Lower lobe of right lung (tissue), 2 donors: ENCODE measurements at regions not wholly inside any gene's neighbourhood (a gene's known extent, or its start where the extent isn't known, plus 50 kb on each side); places are given as distances from the start of the nearest gene placed in this dataset.

Source experiments
- ATAC-seq, 2 donors: fragments of 200-7000 bp; cut with Tn5 transposase; one replicate each; pipeline ENCODE4 v1.9.1; 2020 to 2022; ENCODE audit warnings: mild to moderate bottlenecking in 2 of 2, moderate library complexity in 2 of 2
- DNase-seq: peaks from one replicate; pipeline ENCODE4 v3.0.0-alpha.2; 2020
- H3K27ac ChIP-seq: fragments of 200-600 bp; one replicate; pipeline ENCODE4 v1.8.0; 2022
- H3K27me3 ChIP-seq: fragments of 200-600 bp; one replicate; pipeline ENCODE4 v1.8.0; 2022; ENCODE audit warnings: low read depth
- H3K36me3 ChIP-seq: fragments of 200-600 bp; one replicate; pipeline ENCODE4 v1.8.0; 2022; ENCODE audit warnings: mild to moderate bottlenecking
- H3K4me1 ChIP-seq: fragments of 200-600 bp; one replicate; pipeline ENCODE4 v1.8.0; 2022
- H3K4me3 ChIP-seq: fragments of 200-600 bp; one replicate; pipeline ENCODE4 v1.8.0; 2022; ENCODE audit warnings: mild to moderate bottlenecking
- H3K9me3 ChIP-seq: fragments of 200-600 bp; one replicate; pipeline ENCODE4 v1.8.0; 2022
- intact Hi-C: fragments of 100-400 bp; cut with DNase I; formaldehyde crosslinking; loops from one replicate; pipeline ENCODE4 v1.11.0; 2022
- TF ChIP-seq, protein P1 (sequence below): fragments of 200-600 bp; IDR thresholded peaks from one replicate; pipeline ENCODE4 v1.8.0; 2022; ENCODE audit warnings: antibody characterized with exemption, mild to moderate bottlenecking
- donor health status: DM: no; HTN: yes; CAD: no; lungs with severe emphysema.

DNA sequence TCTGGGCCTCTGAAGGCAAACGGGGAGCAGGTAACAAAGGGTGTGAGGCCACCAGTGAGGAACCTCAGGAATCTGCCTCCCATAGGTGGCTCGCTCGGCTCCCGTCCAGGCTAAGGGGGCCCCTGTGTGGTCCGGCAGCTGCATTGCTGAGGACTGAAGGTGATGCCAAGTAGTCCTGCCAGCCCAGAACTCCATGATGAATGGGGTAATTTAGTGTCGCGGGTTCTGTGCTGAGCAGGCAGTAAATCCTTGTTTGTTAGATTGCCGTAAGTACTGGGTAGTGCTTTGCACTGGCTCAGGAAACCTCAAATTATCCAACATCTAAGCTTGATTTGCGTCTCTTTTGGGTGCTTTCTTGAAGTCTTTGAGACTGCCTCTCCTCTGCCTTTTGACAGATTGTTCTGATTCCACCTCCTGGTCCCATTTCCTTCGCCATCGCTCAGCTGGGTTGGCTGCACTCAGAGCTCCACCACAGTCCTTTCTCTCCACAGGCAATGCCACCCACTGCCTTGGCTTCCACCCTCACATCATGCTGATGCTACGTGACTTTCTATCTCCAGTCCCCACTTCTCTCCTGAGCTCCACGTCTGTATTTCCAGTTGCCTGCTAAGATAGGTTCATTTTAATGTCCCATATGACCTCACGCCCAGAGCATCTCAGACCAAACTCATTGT is 392.0 kb downstream of the FUT8 start:
- ATAC-seq (no peak), DNase-seq (no peak)
- no peaks in the 10 kb centered on the region for H3K4me1 ChIP-seq
- H3K27ac ChIP-seq, result no peak overlapping the region
- intact Hi-C loops, result no loop called here
- no peaks in the 10 kb centered on the region for H3K36me3 ChIP-seq
- H3K4me3 ChIP-seq, result no peak overlapping the region
- TF ChIP-seq, protein P1, sequence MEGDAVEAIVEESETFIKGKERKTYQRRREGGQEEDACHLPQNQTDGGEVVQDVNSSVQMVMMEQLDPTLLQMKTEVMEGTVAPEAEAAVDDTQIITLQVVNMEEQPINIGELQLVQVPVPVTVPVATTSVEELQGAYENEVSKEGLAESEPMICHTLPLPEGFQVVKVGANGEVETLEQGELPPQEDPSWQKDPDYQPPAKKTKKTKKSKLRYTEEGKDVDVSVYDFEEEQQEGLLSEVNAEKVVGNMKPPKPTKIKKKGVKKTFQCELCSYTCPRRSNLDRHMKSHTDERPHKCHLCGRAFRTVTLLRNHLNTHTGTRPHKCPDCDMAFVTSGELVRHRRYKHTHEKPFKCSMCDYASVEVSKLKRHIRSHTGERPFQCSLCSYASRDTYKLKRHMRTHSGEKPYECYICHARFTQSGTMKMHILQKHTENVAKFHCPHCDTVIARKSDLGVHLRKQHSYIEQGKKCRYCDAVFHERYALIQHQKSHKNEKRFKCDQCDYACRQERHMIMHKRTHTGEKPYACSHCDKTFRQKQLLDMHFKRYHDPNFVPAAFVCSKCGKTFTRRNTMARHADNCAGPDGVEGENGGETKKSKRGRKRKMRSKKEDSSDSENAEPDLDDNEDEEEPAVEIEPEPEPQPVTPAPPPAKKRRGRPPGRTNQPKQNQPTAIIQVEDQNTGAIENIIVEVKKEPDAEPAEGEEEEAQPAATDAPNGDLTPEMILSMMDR, result no peak
- no peaks in the 10 kb centered on the region for H3K27me3 ChIP-seq
- no peaks in the 10 kb centered on the region for H3K9me3 ChIP-seq

- Histone ChIP-seq H3K27ac (no peak overlapping the region), H3K36me3 (no peaks in the 10 kb centered on the region), H3K27me3 (no peaks in the 10 kb centered on the region), H3K4me1 (no peaks in the 10 kb centered on the region), H3K4me3 (no peak overlapping the region), H3K9me3 (no peaks in the 10 kb centered on the region)
- intact Hi-C loops, result no loop called here
- TF ChIP-seq, protein P1, result no peak
- ATAC-seq, result no peak
- DNase-seq, result no peak
Observed at GRCh38 chr14:65805113-65805473, 392.6 kb downstream of the FUT8 start.

DNA sequence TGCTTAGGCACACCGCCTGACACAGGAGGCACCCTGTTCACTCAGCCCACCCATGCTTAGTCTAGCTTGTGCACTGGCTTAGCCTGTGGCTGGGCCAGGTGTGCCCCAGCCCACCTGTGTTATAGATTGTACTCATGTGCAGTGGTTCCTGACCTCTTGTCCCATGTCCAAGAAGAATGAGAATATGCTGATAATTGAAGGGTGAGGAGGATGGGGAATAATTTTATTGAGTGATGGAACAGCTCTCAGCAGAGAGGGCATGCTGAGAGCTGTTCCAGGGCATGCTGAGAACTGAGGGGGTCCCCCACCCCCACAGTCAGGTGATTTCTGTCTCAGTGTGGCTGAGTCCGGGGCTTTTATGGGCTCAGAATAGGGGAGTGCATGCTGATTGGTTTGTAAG is 395.9 kb downstream of the FUT8 start:
- ATAC-seq (no peak), DNase-seq (no peak)
- Histone ChIP-seq H3K9me3 (no peaks in the 10 kb centered on the region), H3K27me3 (no peaks in the 10 kb centered on the region), H3K4me1 (no peaks in the 10 kb centered on the region), H3K27ac (no peak overlapping the region), H3K36me3 (no peaks in the 10 kb centered on the region), H3K4me3 (no peak overlapping the region)
- intact Hi-C loops, result no loop called here
- TF ChIP-seq, protein P1, result no peak

GRCh38 chr14:65810322-65810721 is 397.8 kb downstream of the FUT8 start:
- no peaks in the 10 kb centered on the region for H3K9me3 ChIP-seq
- TF ChIP-seq, protein P1, result no peak
- H3K27me3 ChIP-seq, result no peaks in the 10 kb centered on the region
- no peak overlapping the region for H3K4me3 ChIP-seq
- DNase-seq, result no peak
- H3K27ac ChIP-seq, result no peak overlapping the region
- intact Hi-C loops, result no loop called here
- H3K4me1 ChIP-seq, result no peaks in the 10 kb centered on the region
- no peaks in the 10 kb centered on the region for H3K36me3 ChIP-seq
- no peak for ATAC-seq

- intact Hi-C loops, result no loop called here
- H3K9me3 ChIP-seq, result no peaks in the 10 kb centered on the region
- no peaks in the 10 kb centered on the region for H3K4me1 ChIP-seq
- H3K4me3 ChIP-seq, result no peak overlapping the region
- ATAC-seq, result no peak
- no peaks in the 10 kb centered on the region for H3K36me3 ChIP-seq
- TF ChIP-seq, protein P1, result no peak
- no peak overlapping the region for H3K27ac ChIP-seq
- H3K27me3 ChIP-seq, result no peaks in the 10 kb centered on the region
- DNase-seq, result no peak
Observed at GRCh38 chr14:65813760-65814384, 401.3 kb downstream of the FUT8 start.
